Hepatocyte (in vitro differentiated cells): ENCODE measurements at regions not wholly inside any gene's neighbourhood (a gene's known extent, or its start where the extent isn't known, plus 50 kb on each side); places are given as distances from the start of the nearest gene placed in this dataset.

Experiments
- DNase-seq: peaks from one replicate; pipeline ENCODE4 v3.0.0-alpha.2; 2016; ENCODE audit warnings: low spot score
- H2AFZ ChIP-seq: fragments of 200-600 bp; sonication (generic); 2 replicates; pipeline ENCODE4 v1.6.0; 2016; ENCODE audit warnings: antibody characterized with exemption, mild to moderate bottlenecking
- H3K27ac ChIP-seq: fragments of 200-600 bp; sonication (generic); 2 replicates; pipeline ENCODE4 v1.5.1; 2016; ENCODE audit warnings: mild to moderate bottlenecking
- H3K27me3 ChIP-seq: fragments of 200-600 bp; sonication (generic); 2 replicates; pipeline ENCODE4 v1.6.1; 2016
- H3K36me3 ChIP-seq: fragments of 200-600 bp; sonication (generic); replicated peaks from 2 replicates; pipeline ENCODE4 v1.5.1; 2016; ENCODE audit warnings: low read depth; ENCODE audit not compliant: insufficient read depth
- H3K4me1 ChIP-seq: fragments of 200-600 bp; sonication (generic); 2 replicates; pipeline ENCODE4 v1.5.1; 2016; ENCODE audit warnings: mild to moderate bottlenecking, moderate library complexity; ENCODE audit not compliant: insufficient read depth
- H3K4me2 ChIP-seq: fragments of 200-600 bp; sonication (generic); 2 replicates; pipeline ENCODE4 v1.6.0; 2016
- H3K4me3 ChIP-seq: fragments of 200-600 bp; sonication (generic); 2 replicates; pipeline ENCODE4 v1.5.1; 2016; ENCODE audit warnings: mild to moderate bottlenecking
- H3K79me2 ChIP-seq: fragments of 200-600 bp; sonication (generic); 2 replicates; pipeline ENCODE4 v1.6.0; 2017; ENCODE audit warnings: mild to moderate bottlenecking
- H3K9me2 ChIP-seq: fragments of 200-600 bp; sonication (generic); replicated peaks from 2 replicates; pipeline ENCODE4 v1.6.0; 2017; ENCODE audit warnings: mild to moderate bottlenecking; ENCODE audit not compliant: insufficient read depth
- H3K9me3 ChIP-seq: fragments of 200-600 bp; sonication (generic); 2 replicates; pipeline ENCODE4 v1.5.1; 2016; ENCODE audit warnings: low read depth, mild to moderate bottlenecking
- H4K20me1 ChIP-seq: fragments of 200-600 bp; sonication (generic); 2 replicates; pipeline ENCODE4 v1.6.0; 2016; ENCODE audit warnings: mild to moderate bottlenecking; ENCODE audit not compliant: insufficient read depth, poor library complexity, severe bottlenecking
- EZH2 ChIP-seq: fragments of 200-600 bp; sonication (generic); IDR thresholded peaks from 2 replicates; pipeline ENCODE4 v1.6.1; 2016; ENCODE audit warnings: antibody characterized with exemption, mild to moderate bottlenecking, borderline replicate concordance
- EZH2phosphoT487 ChIP-seq: fragments of 200-600 bp; sonication (generic); IDR thresholded peaks from one replicate; pipeline ENCODE4 v1.6.1; 2018; ENCODE audit warnings: antibody characterized with exemption, mild to moderate bottlenecking, low read depth, moderate library complexity; ENCODE audit not compliant: unreplicated experiment, severe bottlenecking
- WGBS: methylation state at CpG from one replicate; pipeline ENCODE4 v1.1.6; 2016; ENCODE audit warnings: low lambda C conversion rate; ENCODE audit errors: missing lambda C conversion rate; 5-methylcytosine and 5-hydroxymethylcytosine counted together
- TF ChIP-seq, protein P1 (sequence below): fragments of 200-600 bp; sonication (generic); IDR thresholded peaks from 2 replicates; pipeline ENCODE4 v1.5.1; 2016; ENCODE audit warnings: antibody characterized with exemption, mild to moderate bottlenecking; ENCODE audit not compliant: poor library complexity

DNA sequence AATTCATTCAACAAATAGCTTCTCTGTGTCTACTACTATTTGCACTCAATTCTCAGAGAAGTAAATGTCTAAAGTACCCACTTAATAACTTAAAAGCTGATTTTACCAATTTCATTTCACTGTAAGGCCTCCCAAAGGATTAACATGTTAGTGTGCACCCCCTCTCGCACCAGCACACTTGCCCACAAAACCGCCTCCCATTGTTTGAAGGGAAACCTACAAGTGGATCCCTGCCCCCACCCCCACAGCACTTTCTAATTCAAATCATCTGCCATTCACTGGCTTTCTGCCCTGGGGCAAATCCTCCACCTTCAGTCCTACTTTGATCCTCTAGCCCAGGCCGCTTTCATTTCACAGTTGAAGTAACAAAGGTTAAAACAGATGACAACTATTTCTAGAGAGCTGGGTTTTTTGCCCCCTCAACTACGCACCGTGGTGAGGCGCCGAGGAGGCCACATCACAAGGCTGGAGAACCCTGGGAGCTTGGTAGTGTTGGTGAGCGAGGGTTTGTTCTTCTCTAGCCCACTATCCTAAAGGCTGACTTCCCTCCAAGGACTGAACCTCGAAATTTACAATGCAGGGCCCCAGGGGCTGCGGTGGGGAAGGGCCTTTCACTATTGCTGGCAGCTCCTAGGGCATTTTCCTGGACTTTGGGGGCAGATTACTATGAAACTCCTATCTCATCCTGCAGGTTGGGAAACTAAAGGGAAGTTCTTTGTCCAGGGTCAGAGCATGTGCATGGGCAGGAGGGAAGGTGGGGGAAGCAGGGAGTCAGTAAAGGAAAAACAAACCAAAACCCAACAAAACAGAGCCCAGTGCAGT is 517.4 kb upstream of the ZMIZ1 start:
- no peaks in the 10 kb centered on the region for H4K20me1 ChIP-seq
- H3K4me1 ChIP-seq: peaks cover 12% of the 10 kb centered on the region
- H3K4me3 ChIP-seq: no peak overlapping the region
- H3K9me3 ChIP-seq: no peaks in the 10 kb centered on the region
- no peaks in the 10 kb centered on the region for H3K79me2 ChIP-seq
- peak overlapping the region; percentile 52 for H3K27ac ChIP-seq
- no peak overlapping the region for H2AFZ ChIP-seq
- no peaks in the 10 kb centered on the region for H3K36me3 ChIP-seq
- no peaks in the 10 kb centered on the region for H3K27me3 ChIP-seq
- TF ChIP-seq, protein P1, sequence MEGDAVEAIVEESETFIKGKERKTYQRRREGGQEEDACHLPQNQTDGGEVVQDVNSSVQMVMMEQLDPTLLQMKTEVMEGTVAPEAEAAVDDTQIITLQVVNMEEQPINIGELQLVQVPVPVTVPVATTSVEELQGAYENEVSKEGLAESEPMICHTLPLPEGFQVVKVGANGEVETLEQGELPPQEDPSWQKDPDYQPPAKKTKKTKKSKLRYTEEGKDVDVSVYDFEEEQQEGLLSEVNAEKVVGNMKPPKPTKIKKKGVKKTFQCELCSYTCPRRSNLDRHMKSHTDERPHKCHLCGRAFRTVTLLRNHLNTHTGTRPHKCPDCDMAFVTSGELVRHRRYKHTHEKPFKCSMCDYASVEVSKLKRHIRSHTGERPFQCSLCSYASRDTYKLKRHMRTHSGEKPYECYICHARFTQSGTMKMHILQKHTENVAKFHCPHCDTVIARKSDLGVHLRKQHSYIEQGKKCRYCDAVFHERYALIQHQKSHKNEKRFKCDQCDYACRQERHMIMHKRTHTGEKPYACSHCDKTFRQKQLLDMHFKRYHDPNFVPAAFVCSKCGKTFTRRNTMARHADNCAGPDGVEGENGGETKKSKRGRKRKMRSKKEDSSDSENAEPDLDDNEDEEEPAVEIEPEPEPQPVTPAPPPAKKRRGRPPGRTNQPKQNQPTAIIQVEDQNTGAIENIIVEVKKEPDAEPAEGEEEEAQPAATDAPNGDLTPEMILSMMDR: no peak
- no peaks in the 10 kb centered on the region for H3K9me2 ChIP-seq
- H3K4me2 ChIP-seq: no peak overlapping the region
- 61% methylated on average over 10 of the region's 10 CpGs for WGBS
- no peak for DNase-seq

DNA sequence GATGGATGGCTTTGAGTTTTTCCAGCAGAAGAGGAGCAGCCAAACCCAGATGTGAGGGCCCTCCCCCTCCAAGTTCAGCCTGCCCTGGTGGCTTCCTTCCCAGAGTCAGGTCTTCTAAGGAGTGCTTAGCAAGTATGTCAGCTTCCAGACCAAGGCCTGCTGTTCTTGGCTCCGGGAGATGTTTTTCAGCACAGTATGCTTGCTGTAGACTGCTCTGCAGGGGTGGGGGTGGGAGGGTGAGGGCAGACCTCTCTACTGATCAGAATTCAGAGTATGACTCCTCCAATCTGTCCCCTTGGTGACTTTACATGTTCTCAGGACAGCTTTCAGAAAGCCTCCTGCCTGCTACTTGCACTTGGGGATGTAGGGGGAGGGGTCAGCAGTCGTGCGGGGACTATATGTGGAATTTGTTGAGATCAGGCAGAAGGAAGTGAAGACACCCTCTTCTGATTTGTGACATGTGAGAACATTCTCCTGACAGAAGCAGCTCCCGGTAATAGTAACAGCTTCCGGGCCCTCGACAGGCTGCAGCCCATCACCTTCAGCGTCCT is 516.4 kb upstream of the ZMIZ1 start:
- peaks cover 12% of the 10 kb centered on the region for H3K4me1 ChIP-seq
- H3K4me3 ChIP-seq: no peak overlapping the region
- H3K4me2 ChIP-seq: no peak overlapping the region
- H3K36me3 ChIP-seq: no peaks in the 10 kb centered on the region
- DNase-seq: peak; percentile 37
- H3K9me3 ChIP-seq: no peaks in the 10 kb centered on the region
- H3K79me2 ChIP-seq: no peaks in the 10 kb centered on the region
- no peak for TF ChIP-seq EZH2phosphoT487
- TF ChIP-seq, protein P1: no peak
- TF ChIP-seq EZH2: no peak
- no peaks in the 10 kb centered on the region for H4K20me1 ChIP-seq
- 44% methylated on average over 7 of the region's 7 CpGs for WGBS
- no peak overlapping the region for H2AFZ ChIP-seq
- no peaks in the 10 kb centered on the region for H3K9me2 ChIP-seq
- no peaks in the 10 kb centered on the region for H3K27me3 ChIP-seq
- peak overlapping the region; percentile 52 for H3K27ac ChIP-seq

DNA sequence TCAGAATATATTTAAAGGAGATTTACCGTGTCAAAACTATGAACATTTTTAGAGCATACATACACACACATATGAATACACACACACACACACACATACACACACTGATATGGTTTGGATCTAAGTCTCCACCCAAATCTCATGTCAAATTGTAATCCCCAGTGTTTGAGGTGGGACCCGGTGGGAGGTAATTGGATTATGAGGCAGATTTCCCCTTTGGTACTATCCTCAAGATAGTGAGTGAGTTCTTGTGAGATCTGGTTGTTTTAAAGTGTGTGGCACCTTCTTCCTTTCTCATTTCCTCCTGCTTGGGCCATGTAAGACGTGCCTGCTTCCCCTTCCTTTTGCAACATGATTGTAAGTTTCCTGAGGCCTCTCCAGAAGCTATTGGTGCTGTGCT is 515.0 kb upstream of the ZMIZ1 start:
- Histone ChIP-seq H3K27me3 (no peaks in the 10 kb centered on the region), H3K79me2 (no peaks in the 10 kb centered on the region), H3K4me1 (peaks cover 12% of the 10 kb centered on the region), H3K4me3 (no peak overlapping the region), H2AFZ (no peak overlapping the region), H4K20me1 (no peaks in the 10 kb centered on the region), H3K9me3 (no peaks in the 10 kb centered on the region), H3K27ac (no peak overlapping the region), H3K9me2 (no peaks in the 10 kb centered on the region), H3K4me2 (no peak overlapping the region), H3K36me3 (no peaks in the 10 kb centered on the region)
- no peak for DNase-seq
- no peak for TF ChIP-seq EZH2
- TF ChIP-seq, protein P1: no peak
- TF ChIP-seq EZH2phosphoT487: no peak
- WGBS: 81% methylated on average over 3 of the region's 3 CpGs
